Activated naive CD4-positive, alpha-beta T cell treated with anti-CD3 and anti-CD28 coated beads, Interleukin-2, amount 50 U/mL, for 16 hours (primary cell): ENCODE measurements at regions not wholly inside any gene's neighbourhood (a gene's known extent, or its start where the extent isn't known, plus 50 kb on each side); places are given as distances from the start of the nearest gene placed in this dataset.
"Not testable (repeated sequence)": the region's sequence is repeated elsewhere in the genome, so short reads cannot be mapped to it uniquely, and the experiment has no call there.

Experiments used
- DNase-seq: peaks from one replicate; pipeline ENCODE4 v3.0.0-alpha.2; 2020

DNA sequence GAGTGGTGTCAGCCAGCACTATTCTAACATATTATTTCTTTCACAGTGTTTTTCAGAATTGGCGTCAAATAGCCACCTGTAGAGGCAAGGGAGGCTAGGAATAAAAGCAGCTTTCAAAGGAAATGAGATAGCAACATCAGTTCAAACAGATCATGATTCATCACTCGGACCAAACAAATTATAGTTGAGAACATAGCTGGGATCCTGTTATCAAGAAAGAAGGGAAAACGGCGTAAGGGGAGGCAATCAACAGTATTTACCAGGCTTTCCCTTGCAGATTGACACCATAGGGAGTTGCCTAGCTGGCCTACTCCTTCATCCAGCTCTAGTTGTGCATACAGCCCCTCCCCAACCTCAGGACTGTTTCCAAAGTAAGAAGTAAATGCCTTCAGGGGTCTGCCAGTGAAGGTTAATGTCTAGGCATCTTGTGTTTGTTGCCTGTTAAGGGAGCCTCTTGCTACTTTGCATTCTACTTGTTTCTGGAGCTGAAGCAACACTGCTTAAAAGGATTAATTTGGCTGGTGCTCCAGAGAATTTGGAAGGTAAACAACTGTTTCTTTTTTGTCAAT lies 286.5 kb downstream of the NSUN3 start:
- DNase-seq = no peak

DNA sequence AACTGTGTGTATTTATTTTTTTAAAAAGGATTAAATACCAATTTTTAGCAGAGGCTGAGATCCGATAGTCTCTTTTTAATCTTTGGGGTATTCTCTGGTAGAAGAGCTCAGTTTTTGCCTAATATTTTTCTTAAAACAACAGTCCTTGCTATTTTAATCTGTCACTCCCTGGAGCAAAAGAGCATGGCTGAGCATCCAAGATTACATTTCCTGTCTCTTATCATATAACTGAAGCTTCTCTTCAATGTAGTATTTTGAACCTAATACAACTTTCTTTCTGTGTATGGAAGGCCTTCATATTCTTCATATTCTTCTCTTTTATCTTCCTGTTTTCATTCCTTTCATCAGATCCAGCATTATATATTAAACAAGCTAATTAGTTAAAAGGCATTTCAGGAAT lies 293.7 kb downstream of the NSUN3 start:
- no peak for DNase-seq

GRCh38 chr3:94359996-94360395 lies 297.1 kb downstream of the NSUN3 start:
- DNase-seq = no peak

DNA sequence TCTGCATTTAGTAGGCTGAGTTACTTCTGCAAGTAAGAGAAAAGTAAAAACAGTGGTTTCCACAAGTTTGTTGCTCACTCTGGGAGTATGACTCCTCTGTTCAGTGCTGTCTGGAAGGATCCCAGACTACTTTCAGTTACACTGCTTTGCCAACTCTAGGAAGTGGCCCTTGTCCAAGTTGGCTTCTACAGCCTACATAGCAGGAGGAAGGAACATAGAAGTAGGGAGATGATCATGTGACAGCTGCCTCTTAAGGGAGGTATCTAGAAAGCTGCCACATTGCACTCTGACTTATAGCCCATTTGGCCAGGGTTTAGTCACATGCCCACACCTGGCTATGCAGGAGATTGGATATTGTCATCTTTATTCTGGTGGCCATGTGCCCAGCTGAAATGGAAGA lies 298.1 kb downstream of the NSUN3 start:
- no peak for DNase-seq

DNA sequence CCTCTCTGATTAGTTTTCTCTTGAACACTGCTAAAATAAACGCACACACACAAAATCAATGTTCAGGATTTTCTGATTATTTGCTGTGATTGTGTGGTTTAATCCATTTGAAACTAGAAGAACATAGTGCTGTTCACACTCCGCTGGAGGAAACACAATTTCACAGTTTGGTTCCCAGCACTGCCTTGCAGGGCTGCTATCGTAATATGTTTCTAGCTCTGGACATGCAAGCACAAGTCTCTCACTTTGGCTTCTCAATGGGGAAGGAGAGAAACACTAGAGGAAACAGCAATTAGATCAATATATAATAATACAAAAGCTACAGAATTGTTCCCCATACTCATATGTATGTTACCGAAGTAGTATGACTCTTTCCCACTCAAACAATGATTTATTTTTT lies 299.5 kb downstream of the NSUN3 start:
- DNase-seq = no peak

GRCh38 chr3:94365006-94365405 lies 302.1 kb downstream of the NSUN3 start:
- DNase-seq = no peak

DNA sequence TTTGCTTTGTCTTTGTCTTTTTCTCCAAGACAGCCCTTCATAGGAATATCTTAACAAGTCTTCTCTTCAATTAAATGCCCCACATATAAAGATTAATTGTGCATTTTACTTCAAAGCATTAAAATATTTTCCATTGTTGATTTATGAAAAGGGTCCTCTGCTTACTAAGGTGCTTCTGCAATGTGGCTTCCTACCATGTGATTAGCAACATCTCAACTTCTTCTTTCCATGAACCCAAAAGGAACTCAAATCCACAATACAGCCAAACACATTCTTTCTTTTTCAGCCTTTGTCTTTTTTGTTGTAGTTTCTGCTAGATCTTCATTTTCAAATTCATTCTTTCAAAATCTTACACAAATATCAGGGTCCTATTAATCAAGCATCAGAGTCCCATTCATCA lies 309.2 kb downstream of the NSUN3 start:
- DNase-seq = no peak

DNA sequence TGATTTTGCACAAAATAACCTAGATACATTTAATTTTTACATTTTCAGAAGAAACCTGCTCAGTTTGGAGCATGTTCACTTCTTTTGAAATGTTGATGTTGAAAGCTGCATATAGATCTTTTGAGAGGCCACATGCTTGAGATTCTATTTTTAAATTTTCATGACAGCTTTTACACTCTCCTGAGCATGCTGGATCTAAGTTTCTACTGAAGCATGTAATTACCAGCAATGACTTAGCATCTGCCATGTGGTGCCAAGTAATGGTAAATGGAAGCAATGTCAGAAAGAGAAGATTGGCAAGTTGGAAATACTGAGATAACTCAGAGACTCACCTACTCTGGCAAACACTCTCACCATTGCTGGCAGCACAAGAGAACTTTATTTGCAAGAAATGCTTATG lies 310.6 kb downstream of the NSUN3 start:
- no peak for DNase-seq

DNA sequence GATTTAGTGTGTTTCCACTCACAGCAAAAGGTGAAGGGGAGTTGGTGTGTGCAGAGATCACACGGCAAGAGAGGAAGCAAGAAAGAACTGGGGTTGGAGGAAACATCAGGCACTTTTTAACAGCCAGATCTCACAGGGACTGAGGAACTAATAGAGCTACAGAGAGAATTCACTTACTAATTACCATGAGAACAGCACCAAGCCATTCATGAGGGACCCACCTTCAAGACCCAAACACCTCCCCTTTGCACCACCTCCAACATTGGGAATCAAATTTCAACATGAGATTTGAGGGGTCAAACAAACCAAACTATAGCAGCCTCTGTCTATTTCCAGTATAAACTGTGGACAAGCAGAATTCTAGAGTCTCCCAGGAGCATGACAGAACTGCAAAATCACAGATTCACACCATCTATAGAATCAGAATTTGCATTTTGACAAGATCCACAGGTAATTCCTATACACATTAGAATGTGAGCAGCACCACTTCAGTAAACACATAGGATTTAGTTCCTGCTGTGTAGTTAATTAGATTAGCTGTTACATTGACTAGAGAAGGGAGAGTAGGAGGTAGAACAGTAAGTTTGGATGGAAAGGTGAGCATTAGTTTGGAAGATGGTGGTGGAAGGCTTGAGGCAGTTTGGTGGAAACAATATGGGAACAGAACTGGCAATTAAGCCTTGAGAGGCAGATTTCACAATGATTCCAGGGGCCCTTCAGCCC lies 311.7 kb downstream of the NSUN3 start:
- no peak for DNase-seq

GRCh38 chr3:94377123-94377696 lies 314.3 kb downstream of the NSUN3 start:
- not testable (repeated sequence) for DNase-seq

GRCh38 chr3:94377863-94378262 lies 315.0 kb downstream of the NSUN3 start:
- DNase-seq = not testable (repeated sequence)

GRCh38 chr3:94378322-94378721 lies 315.5 kb downstream of the NSUN3 start:
- no peak for DNase-seq

DNA sequence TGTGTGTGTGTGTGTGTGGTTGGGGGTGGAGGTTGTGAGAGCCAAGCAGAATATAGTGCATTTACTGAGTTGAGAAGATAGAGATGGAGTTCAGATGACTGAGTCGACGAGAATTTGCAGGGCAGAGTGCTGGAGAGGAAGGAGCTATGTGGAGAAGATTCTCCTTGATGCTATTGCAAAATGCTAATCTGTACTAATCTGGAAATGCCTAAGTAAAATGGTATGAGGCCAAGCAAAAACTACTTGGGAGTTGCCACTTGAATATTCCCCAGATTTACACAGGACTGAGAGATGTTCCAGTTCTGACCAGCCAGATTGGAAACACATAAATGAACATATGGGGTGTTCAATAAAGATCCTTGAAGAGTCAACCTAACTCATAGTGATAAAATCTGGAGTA lies 316.4 kb downstream of the NSUN3 start:
- DNase-seq = no peak

DNA sequence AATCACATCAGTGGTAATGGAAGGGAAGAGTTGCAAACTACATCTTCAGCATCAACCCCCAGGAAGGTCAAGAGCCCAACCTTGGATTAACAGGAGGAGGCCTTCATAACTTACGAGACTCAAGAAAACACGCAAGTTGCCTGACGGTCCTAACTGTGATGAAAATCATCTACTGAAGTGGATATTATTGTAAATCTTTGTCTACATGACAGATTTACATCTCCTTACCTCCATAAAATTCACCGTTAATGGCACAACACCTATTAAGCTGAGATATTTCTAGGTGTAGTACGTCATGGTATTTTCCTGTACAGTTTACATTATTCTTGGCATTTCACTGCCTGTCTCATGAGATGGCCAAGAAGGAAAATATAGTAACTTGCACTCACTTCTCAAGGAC lies 332.0 kb downstream of the NSUN3 start:
- DNase-seq = no peak

GRCh38 chr3:94395851-94396250 lies 333.0 kb downstream of the NSUN3 start:
- no peak for DNase-seq

GRCh38 chr3:94398036-94398435 lies 335.2 kb downstream of the NSUN3 start:
- no peak for DNase-seq

- DNase-seq = no peak
Observed at GRCh38 chr3:94401466-94401865, 338.6 kb downstream of the NSUN3 start.

DNA sequence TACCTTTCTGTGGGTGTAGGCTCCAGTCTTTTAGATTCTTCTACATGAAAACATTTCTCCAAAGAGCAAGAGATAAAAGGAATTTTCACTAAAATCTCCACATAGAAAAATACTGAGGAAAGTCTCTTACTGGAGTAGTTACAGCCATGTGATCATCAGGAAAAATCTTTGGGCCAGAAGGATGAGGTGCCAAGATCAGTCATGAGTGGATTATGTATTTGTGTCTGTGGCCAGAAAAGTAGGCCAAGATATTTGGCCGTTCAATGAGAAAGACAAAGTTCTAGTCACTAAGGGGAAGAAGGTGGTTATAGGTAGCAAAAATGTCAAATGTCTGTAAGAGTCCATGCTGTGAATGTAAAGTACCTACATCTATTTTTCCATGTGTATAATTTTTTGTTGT lies 339.3 kb downstream of the NSUN3 start:
- no peak for DNase-seq

DNA sequence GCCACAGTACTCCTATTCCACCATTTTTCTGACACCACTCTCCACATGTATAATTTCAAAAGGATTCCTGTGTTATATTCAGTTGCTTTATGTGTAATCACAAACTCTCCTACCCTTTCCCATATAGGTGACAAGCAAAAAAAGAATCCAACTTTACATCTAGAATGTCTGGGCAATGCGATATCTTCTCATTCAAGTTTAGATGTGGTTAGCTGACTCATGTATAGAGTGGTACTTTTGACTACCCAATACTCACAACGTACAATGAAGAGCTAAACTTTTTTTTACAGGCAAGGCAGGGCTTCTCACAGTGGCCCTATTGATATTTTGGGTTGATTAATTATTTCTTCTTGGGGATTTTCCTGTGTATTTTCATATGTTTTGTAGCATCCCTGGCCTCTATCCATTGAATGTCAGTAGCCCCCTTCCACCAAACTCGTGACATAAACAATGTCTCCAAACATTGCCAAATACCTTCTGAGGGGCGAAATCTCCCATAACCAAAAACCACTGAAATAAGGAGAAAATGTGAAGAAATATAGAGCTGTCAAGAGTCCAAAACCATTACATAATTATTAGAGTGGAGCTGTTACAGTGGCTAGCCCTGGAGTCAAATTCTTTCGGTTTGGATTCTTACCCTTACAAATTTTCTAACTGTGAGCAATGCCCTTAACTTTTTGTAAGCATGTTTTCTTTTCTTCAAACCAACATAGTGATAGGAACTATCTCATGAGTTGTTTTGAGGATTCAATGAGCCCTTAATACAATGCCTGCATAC lies 342.6 kb downstream of the NSUN3 start:
- no peak for DNase-seq

DNA sequence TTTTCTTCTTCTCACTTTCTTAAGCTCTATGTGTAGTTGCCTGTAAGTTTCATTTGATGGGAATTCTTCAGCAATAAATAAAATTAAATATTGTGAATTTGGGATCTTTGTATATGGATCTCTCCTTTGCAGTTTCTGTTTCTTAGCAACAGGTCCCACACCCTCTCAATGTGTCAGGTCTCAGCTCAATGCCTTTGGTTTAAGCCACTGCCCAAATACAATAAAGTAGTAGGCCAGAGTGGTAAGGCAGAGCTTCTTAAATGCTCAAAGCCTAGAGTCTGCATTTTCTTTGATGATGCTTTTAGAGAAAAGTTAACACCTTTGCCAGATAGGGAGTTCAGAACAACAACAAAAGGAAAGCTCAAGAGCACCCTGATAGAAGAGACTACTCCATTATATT lies 343.7 kb downstream of the NSUN3 start:
- DNase-seq = no peak

DNA sequence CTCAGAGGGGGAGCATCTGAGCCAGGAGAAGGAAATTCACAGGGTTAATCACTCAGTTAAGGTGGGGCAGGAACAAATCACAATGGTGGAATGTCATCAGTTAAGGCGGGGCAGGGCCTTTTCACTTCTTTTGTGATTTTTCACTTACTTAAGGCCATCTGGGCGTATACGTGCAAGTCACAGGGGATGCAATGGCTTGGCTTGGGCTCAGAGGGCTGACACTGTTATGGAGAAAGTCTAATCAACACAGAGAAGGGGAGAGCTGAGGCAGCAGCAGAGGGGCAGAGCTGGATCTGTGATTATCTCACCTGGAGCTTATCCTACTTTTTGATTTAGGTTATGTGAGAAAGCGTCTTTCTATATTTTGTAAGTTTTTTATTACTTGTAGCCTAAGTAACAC lies 350.1 kb downstream of the NSUN3 start:
- DNase-seq = not testable (repeated sequence)

DNA sequence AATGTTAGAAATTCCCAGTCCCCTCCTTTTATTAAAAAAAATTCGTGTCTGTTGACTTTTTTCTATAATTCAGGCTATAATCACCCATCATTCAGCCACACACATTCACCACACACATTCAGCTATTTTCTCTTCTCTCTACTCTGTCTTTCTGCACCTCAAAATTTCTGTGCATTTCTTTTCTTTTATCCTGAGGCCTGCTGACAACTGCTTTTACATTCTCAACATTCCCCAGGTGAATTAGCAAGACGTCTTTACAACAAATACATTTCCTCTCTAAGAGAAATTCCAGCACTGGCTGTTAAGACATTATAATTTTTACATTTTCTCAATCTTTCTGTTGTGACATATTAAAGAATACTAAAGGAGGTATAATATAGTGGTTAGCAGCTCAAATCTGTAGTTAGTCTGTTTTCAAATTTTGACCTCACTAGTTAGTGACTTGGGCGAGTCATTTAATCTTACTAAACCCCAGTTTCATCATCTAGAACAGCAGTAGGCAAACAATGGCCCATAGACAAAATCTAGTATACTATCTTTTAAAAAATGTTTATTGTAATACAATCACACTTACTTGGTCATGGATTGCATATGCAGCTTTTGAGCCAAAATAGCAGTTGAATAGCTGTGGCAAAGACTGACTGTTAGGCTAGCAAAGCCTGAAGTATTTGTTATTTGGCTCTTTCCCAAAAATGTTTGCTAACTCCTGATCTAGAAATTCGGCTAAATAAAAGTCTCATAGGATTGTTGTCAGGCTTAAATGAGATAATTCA lies 350.7 kb downstream of the NSUN3 start:
- DNase-seq = no peak

DNA sequence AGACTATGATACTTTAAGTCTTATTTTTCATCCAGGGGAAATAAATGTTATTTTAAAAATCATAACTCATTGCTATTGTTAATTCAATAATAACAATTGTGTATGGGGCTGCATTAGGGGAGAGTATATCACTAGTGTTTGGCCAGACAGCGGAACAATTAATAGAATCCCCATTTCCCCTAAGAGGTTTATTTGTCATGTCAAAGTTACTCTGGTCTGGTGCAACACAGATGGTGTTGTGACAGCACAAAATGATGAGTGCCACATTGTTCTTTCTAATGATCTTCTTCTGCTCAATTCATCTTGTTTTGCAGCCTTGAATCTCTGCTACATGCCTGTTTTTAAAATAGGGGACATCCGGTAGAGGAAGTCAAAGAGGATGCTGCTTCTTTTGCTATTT lies 351.6 kb downstream of the NSUN3 start:
- no peak for DNase-seq
